ENCODE measurements at regions not wholly inside any gene's neighbourhood (a gene's known extent, or its start where the extent isn't known, plus 50 kb on each side); places are given as distances from the start of the nearest gene placed in this dataset.
"Not testable (repeated sequence)": the region's sequence is repeated elsewhere in the genome, so short reads cannot be mapped to it uniquely, and the experiment has no call there.

DNA sequence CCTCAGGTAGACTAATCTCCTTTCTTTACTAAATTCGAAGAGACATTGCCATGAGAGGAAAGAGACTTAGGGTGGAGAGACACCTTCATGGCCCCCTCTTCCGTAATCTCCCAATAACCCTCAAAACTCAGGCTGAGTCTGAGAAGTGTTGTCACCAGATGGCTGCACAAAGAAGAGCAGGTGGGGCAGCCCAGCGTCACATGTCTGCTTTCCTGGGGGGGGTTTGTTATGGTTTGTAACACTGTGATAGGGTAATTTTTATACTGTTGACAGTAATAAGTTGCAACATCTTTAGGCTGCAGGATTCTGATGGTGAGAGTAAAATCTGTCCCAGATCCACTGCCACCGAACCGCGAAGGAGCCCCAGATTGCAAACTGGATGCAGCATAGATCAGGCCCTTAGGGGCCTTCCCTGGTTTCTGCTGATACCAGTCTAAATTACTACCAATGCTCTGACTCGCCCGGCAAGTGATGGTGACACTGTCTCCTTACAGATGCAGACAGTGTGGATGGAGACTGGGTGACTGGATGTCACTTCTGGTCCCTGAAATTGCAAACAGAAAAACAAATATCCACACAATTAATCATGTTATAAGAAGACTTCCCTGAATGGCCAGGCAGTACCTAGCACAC, 595.1 kb downstream of the RPIA start:
- intact Hi-C loops (cut with DNase I); H3K27me3 ChIP-seq; H3K36me3 ChIP-seq; DNase-seq (ENCODE audit: low spot score in 2 of 2); H3K4me1 ChIP-seq; H3K4me3 ChIP-seq; H3K27ac ChIP-seq; H3K9me3 ChIP-seq: not testable (repeated sequence)

DNA sequence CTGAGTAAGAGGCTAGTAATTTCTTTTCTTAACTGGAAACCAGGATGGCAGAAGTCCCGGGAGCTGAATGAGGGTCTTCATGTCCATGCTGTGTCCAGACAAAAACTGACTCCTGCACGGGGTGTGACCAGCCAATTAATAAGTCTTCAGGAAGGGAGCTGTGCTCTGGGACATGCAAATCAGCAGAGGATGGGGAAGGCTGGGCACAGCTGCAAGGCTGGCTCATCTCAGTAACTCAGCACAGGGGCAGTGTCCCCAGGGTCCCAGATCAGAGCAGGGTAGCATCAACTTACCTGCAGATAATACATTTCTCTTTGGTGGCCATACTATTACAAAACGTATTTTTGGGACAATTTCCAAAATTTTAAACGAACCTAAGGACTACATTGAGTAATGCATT, 595.6 kb downstream of the RPIA start:
- H3K4me1 ChIP-seq; H3K4me3 ChIP-seq; H3K27ac ChIP-seq; H3K9me3 ChIP-seq; intact Hi-C loops (cut with DNase I); H3K27me3 ChIP-seq; H3K36me3 ChIP-seq; DNase-seq (ENCODE audit: low spot score in 2 of 2): not testable (repeated sequence)

DNA sequence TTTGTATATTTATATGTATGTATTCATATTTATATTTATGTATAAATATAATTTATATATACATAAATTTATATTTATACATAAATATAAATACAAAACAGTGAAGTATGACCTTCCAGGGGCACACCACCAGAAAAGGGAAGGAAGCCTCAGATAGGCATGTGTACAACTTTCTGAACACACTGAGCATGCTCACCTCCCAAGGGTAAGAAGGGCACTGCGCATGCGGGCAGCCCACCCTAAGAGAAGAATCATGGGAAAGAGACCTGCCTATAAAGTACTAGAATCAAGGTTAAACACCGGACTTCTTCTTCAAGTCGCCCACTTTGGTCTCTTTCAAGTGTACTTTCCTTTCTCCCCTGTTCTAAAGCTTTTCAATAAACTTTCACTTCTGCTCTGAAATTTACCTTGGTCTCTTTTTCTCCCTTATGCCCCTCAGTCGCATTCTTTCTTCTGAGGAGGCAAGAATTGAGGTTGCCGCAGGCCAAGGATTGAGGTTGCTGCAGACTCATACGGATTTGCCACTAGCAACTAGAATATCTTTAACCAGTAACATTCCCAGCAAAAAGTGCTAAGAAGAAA, 600.3 kb downstream of the RPIA start:
- H3K27ac ChIP-seq; H3K36me3 ChIP-seq; H3K4me1 ChIP-seq; H3K9me3 ChIP-seq; H3K4me3 ChIP-seq; DNase-seq (ENCODE audit: low spot score in 2 of 2); intact Hi-C loops (cut with DNase I); H3K27me3 ChIP-seq: not testable (repeated sequence)

DNA sequence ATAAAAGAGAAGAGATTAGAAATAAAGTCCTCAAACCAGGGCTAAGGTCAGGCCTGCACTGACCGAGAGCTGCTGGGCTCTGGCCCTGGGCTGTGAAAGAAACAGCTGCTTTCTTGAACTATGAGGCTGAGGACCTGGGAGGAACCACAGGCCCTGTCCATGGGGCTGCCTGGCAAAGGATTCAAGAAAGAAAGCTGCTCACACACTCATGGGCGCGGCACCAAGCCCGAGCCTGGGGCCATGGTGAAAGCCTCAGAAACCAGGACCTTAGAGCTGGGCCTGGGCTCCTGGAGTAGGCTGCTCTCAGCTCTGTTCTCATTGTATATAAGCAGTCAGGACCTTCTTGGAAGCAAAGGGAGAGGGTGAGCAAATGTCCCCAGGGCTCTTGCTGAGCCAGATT, 601.9 kb downstream of the RPIA start:
- H3K4me3 ChIP-seq; H3K36me3 ChIP-seq; H3K9me3 ChIP-seq; intact Hi-C loops (cut with DNase I); DNase-seq (ENCODE audit: low spot score in 2 of 2); H3K4me1 ChIP-seq; H3K27ac ChIP-seq; H3K27me3 ChIP-seq: not testable (repeated sequence)

DNA sequence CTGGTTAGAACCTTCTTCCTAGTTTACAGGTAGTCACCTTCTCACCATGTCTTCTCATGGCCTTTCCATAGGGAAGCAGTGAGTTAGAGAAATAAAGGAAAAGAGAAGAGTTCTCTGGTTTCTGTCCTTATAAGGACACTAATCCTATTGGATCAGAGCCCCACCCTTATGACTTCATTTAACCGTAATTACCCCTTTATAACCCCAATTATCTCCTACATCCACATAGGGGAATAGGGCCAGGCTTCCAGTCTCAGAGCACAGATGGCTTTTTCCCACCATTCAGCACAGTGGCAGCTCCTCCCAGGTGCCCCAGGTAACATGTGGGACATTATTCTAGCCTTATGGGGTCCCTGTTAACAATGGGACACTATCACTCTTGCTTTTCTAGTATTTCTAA, 602.9 kb downstream of the RPIA start:
- H3K9me3 ChIP-seq; H3K36me3 ChIP-seq; H3K4me3 ChIP-seq; intact Hi-C loops (cut with DNase I); H3K4me1 ChIP-seq; DNase-seq (ENCODE audit: low spot score in 2 of 2); H3K27me3 ChIP-seq; H3K27ac ChIP-seq: not testable (repeated sequence)

DNA sequence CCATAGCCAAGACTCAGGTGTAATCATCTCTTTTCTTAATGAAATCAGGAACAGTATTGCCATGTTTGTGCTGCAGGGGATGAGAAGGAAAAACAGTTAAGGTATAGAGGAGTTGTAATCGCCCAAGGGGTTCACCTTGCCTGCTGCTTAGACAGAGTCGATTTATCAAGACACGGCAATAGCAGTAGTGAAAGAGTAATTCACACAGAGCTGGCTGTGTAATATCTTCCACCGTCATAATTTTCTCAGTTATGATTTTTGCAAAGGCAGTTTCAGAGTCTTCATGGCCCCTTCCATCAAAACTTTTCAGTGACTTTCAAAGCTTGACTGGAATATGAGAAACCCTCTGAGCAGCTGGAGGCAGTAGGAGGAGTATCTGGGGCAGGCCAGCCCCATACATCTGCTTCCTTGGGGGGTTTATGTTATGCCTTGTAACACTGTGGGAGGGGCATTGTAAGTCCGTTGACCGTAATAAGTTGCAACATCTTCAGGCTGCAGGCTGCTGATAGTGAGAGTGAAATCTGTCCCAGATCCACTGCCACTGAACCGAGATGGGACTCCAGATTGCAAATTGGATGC, 605.4 kb downstream of the RPIA start:
- H3K4me1 ChIP-seq; H3K27me3 ChIP-seq; intact Hi-C loops (cut with DNase I); H3K9me3 ChIP-seq; H3K36me3 ChIP-seq; H3K27ac ChIP-seq; H3K4me3 ChIP-seq; DNase-seq (ENCODE audit: low spot score in 2 of 2): not testable (repeated sequence)

DNA sequence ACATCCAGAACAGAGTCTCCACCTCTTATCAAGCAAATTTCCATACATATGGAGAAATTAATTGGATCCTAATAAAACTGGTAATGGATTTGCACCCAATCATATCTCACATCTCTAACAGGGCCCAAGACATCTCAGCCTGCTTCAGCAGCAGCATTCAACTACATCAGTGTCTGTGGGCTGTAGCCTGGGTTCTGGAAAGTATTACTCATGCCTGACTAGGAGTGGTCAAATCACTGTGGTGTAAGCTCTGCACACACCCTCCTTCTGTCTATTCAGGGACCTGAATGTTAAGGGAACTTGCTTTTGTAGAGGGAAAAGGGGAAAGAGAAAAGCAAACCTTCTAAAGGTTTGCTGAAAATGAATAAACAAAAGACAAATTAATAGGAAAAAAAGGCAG, 607.7 kb downstream of the RPIA start:
- H3K4me1 ChIP-seq; H3K9me3 ChIP-seq; H3K36me3 ChIP-seq; H3K27me3 ChIP-seq; H3K27ac ChIP-seq; DNase-seq (ENCODE audit: low spot score in 2 of 2); intact Hi-C loops (cut with DNase I); H3K4me3 ChIP-seq: not testable (repeated sequence)

DNA sequence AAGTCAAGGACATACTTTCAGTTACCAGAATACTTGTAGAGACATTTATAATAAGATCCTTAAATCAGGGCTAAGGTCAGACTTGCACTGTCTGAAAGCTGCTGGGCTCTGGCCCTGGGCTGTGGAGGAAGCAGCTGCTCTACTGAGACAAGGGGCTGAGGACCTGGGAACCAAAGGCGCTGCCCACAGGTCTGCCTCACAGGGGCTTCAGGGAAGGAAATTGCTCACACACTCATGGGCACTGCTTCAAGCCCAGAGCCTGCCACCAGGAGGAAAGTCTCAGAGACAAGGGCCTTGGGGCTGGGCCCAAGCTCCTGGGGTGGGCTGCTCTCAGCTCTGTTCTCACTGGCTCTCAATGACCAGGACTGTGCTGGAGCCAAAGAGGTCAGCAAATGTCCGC, 614.1 kb downstream of the RPIA start:
- H3K27me3 ChIP-seq; H3K27ac ChIP-seq; intact Hi-C loops (cut with DNase I); H3K4me3 ChIP-seq; H3K9me3 ChIP-seq; H3K36me3 ChIP-seq; H3K4me1 ChIP-seq; DNase-seq (ENCODE audit: low spot score in 2 of 2): not testable (repeated sequence)

DNA sequence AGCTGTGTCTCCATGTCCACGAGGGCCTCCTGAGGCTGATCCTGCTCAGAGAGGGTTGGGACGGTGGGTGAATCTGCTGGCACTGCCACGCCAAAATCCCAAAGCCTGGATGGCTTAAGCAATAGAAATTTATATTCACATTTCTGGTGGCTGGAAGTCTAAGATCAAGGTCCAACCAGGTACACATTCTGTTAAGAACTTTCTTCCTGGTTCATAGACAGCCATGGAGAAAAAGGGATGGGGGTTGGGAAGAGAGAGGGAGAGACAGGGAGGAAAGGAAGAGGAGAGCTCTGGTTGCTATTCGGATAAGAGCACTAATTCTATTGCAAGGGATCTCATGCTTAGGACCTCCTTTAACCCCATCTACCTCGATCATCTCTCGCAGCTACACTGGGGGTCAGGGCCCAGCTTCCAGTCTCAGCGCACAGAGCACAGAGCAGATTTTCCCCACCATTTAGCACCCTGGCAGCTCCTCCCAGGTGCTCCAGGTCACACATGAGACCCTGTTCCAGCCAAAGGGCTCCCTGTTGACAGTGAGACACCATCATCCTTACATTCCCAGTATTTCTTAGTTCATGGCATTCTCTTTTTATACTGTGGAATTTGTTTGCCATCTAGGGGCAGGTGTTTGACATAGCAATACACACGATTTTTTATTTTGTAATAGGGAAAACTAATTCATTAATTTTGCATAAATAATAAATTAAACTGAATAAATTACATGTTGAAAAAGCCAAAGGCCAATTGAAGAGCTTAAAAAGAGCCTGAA, 615.6 kb downstream of the RPIA start:
- H3K9me3 ChIP-seq; H3K4me3 ChIP-seq; intact Hi-C loops (cut with DNase I); DNase-seq (ENCODE audit: low spot score in 2 of 2); H3K36me3 ChIP-seq; H3K4me1 ChIP-seq; H3K27ac ChIP-seq; H3K27me3 ChIP-seq: not testable (repeated sequence)

DNA sequence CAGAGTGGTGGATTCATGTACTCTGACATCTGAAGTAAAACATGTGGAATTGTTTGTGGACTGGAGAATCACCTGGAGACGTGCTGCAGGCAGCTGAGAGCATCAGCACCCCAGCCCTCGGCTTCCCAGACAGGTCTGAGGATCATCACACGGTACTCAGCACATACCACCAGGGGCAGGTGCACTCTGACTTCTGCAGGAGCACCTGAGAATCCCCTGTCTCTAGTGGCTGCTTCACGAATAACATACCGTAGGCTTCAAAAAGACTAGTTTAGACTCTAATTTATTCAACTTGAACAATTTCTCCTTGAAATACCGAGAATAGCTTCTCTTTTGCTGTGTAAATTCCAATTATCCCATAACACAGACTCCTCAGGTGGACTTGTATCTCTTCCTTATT, 627.5 kb downstream of the RPIA start:
- intact Hi-C loops (cut with DNase I); DNase-seq (ENCODE audit: low spot score in 2 of 2); H3K36me3 ChIP-seq; H3K27ac ChIP-seq; H3K27me3 ChIP-seq; H3K4me3 ChIP-seq; H3K9me3 ChIP-seq; H3K4me1 ChIP-seq: not testable (repeated sequence)

DNA sequence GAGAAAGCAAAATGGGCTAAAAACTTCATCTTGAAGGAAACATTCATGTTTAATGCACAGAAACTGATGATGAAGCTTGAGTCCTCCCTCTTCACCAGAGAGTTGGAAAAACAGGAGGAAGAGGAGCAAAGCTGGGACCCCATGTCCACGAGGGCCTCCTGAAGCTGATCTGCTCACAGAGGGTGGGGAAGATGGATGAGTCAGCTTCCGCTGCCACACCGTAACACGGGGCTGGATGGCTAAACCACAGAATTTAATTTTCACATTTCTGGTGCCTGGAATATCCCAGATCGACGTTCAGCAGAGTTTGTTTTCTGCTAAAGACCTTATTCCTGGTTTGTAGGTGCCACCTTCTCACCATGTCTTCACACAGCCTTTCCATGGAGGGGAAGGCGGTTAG, 634.4 kb downstream of the RPIA start:
- H3K27ac ChIP-seq; H3K4me1 ChIP-seq; H3K9me3 ChIP-seq; intact Hi-C loops (cut with DNase I); H3K4me3 ChIP-seq; H3K36me3 ChIP-seq; DNase-seq (ENCODE audit: low spot score in 2 of 2); H3K27me3 ChIP-seq: not testable (repeated sequence)

DNA sequence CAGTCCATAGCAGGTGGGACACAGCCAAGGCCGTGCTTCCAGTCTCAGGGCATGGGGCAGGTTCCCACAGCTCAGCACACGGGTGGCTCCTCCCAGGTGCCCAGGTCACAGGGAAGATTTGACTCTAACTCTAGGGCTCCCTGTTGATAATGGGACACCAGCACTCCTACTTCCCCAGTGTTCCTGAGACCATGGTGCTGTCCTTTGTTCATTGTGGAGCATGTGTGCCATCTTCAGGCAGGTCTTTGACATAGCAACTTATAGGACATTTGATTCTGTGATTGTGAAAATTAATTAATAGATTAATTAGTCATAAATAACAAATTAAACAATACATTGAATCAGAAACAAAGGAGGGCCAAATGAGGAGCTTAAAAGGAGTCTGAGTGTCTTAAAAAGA, 635.0 kb downstream of the RPIA start:
- H3K4me1 ChIP-seq; H3K4me3 ChIP-seq; H3K9me3 ChIP-seq; DNase-seq (ENCODE audit: low spot score in 2 of 2); H3K27me3 ChIP-seq; intact Hi-C loops (cut with DNase I); H3K27ac ChIP-seq; H3K36me3 ChIP-seq: not testable (repeated sequence)

DNA sequence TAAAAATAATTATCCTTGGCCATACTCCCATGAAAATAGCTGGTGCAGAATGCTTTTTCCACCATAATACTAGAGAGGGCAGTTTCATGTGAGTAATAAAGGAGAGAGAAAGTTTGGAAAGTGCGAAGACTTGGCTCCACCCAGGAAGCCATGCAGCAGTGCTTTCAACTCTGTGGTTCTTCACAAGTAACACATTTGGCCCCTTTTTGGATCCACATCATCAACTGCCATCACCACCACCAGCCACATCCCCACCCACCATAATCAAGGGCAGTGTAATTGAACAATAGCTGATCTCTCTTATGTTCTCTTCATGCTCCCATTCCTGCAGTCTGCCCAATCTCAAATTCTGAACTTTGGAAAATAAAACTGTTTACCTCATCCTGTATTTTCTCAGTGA, 637.3 kb downstream of the RPIA start:
- H3K36me3 ChIP-seq; intact Hi-C loops (cut with DNase I): not testable (repeated sequence)

More for the DNA sequence above, 637.3 kb downstream of the RPIA start:
- not testable (repeated sequence) for H3K27me3 ChIP-seq; H3K4me3 ChIP-seq; DNase-seq (ENCODE audit: low spot score in 2 of 2); H3K4me1 ChIP-seq; H3K9me3 ChIP-seq; H3K27ac ChIP-seq

All from ascending aorta (tissue), 2 donors.